ENCODE measurements at regions not wholly inside any gene's neighbourhood (a gene's known extent, or its start where the extent isn't known, plus 50 kb on each side); places are given as distances from the start of the nearest gene placed in this dataset.

- TF ChIP-seq, protein P1, sequence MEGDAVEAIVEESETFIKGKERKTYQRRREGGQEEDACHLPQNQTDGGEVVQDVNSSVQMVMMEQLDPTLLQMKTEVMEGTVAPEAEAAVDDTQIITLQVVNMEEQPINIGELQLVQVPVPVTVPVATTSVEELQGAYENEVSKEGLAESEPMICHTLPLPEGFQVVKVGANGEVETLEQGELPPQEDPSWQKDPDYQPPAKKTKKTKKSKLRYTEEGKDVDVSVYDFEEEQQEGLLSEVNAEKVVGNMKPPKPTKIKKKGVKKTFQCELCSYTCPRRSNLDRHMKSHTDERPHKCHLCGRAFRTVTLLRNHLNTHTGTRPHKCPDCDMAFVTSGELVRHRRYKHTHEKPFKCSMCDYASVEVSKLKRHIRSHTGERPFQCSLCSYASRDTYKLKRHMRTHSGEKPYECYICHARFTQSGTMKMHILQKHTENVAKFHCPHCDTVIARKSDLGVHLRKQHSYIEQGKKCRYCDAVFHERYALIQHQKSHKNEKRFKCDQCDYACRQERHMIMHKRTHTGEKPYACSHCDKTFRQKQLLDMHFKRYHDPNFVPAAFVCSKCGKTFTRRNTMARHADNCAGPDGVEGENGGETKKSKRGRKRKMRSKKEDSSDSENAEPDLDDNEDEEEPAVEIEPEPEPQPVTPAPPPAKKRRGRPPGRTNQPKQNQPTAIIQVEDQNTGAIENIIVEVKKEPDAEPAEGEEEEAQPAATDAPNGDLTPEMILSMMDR (IDR thresholded peaks at IDR 0.05): no peak
- Mint-ChIP-seq H3K4me1 (ENCODE audit: low read depth) (no peaks in the 10 kb centered on the region), H3K9me3 (no peaks in the 10 kb centered on the region), H3K27me3 (no peaks in the 10 kb centered on the region), H3K27ac (no peak overlapping the region), H3K36me3 (ENCODE audit: low read depth) (no peaks in the 10 kb centered on the region), H3K4me3 (no peak overlapping the region)
- no peaks in the 10 kb centered on the region for H3K27me3 ChIP-seq (ENCODE audit: control insufficient read depth in 1 of 2, insufficient read depth in 2 of 2, low read length in 2 of 2)
- no peak overlapping the region for H3K27ac ChIP-seq (ENCODE audit: low read depth in 1 of 2, low read length in 2 of 2)
- no peaks in the 10 kb centered on the region for H3K4me1 ChIP-seq (ENCODE audit: insufficient read depth, low read length)
- H3K36me3 ChIP-seq (ENCODE audit: insufficient read depth, low read length): no peaks in the 10 kb centered on the region
- H3K4me3 ChIP-seq (ENCODE audit: low read length): no peak overlapping the region
- ChIA-PET POLR2A (interaction anchor here (0.9 kb wide), 1 partner anchor 9 kb away, joined by 4 read pairs; no protein-coding TSS in a partner anchor), CTCF (interaction anchor here (1.2 kb wide), 1 partner anchor 15 kb away, joined by 3 read pairs; no protein-coding TSS in a partner anchor)
- no peak for ATAC-seq (ENCODE audit: poor library complexity)
- H3K9me3 ChIP-seq (ENCODE audit: control insufficient read depth in 1 of 2, insufficient read depth in 1 of 2, low read length in 2 of 2): no peaks in the 10 kb centered on the region
- no peak for DNase-seq
- intact Hi-C loops (cut with DNase I, micrococcal nuclease): loop anchor here in 1 of 2 experiments (10.0 kb wide), 1 partner anchor 587 kb away; no protein-coding TSS in a partner anchor
Measured at GRCh38 chr2:160912276-160912675, 248.0 kb upstream of the TANK start.

- no peaks in the 10 kb centered on the region for H3K9me3 ChIP-seq (ENCODE audit: control insufficient read depth in 1 of 2, insufficient read depth in 1 of 2, low read length in 2 of 2)
- Mint-ChIP-seq H3K36me3 (ENCODE audit: low read depth) (no peaks in the 10 kb centered on the region), H3K9me3 (no peaks in the 10 kb centered on the region), H3K4me3 (no peak overlapping the region), H3K4me1 (ENCODE audit: low read depth) (no peaks in the 10 kb centered on the region), H3K27ac (no peak overlapping the region), H3K27me3 (no peaks in the 10 kb centered on the region)
- intact Hi-C loops (cut with DNase I, micrococcal nuclease): loop anchor here in 1 of 2 experiments (10.0 kb wide), 1 partner anchor 589 kb away; no protein-coding TSS in a partner anchor
- no peaks in the 10 kb centered on the region for H3K36me3 ChIP-seq (ENCODE audit: insufficient read depth, low read length)
- ChIA-PET POLR2A (no interaction called here), CTCF (no interaction called here)
- H3K4me1 ChIP-seq (ENCODE audit: insufficient read depth, low read length): no peaks in the 10 kb centered on the region
- ATAC-seq (ENCODE audit: poor library complexity) (no peak), DNase-seq (no peak)
- no peaks in the 10 kb centered on the region for H3K27me3 ChIP-seq (ENCODE audit: control insufficient read depth in 1 of 2, insufficient read depth in 2 of 2, low read length in 2 of 2)
- TF ChIP-seq, protein P1 (IDR thresholded peaks at IDR 0.05): no peak
- no peak overlapping the region for H3K4me3 ChIP-seq (ENCODE audit: low read length)
- no peak overlapping the region for H3K27ac ChIP-seq (ENCODE audit: low read depth in 1 of 2, low read length in 2 of 2)
Measured at GRCh38 chr2:160913323-160913722, 246.9 kb upstream of the TANK start.

DNA sequence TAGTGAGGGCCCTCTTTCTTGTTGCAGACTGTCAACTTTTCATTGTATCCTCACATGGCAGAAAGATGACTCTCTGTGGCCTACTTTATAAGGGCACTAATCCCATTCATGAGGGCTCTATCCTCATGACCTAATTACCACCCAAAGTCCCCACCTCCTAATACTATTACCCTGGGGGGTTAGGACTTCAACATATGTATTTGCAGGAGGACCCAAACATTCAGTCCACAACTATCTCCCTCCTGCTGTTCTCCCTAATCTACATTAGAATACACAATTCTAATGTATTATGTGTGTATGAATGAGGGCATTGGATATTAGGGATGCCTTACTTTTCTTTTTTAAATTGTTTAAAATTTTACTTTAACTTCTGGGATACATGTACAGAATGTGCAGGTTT is 246.0 kb upstream of the TANK start:
- H3K27me3 Mint-ChIP-seq: no peaks in the 10 kb centered on the region
- H3K36me3 ChIP-seq (ENCODE audit: insufficient read depth, low read length): no peaks in the 10 kb centered on the region
- H3K27me3 ChIP-seq (ENCODE audit: control insufficient read depth in 1 of 2, insufficient read depth in 2 of 2, low read length in 2 of 2): no peaks in the 10 kb centered on the region
- intact Hi-C loops (cut with DNase I, micrococcal nuclease): loop anchor here in 1 of 2 experiments (10.0 kb wide), 1 partner anchor 589 kb away; no protein-coding TSS in a partner anchor
- ChIA-PET CTCF (no interaction called here), POLR2A (no interaction called here)
- DNase-seq (no peak), ATAC-seq (ENCODE audit: poor library complexity) (no peak)
- H3K27ac ChIP-seq (ENCODE audit: low read depth in 1 of 2, low read length in 2 of 2): no peak overlapping the region
- no peaks in the 10 kb centered on the region for H3K9me3 Mint-ChIP-seq
- TF ChIP-seq, protein P1 (IDR thresholded peaks at IDR 0.05): no peak
- H3K9me3 ChIP-seq (ENCODE audit: control insufficient read depth in 1 of 2, insufficient read depth in 1 of 2, low read length in 2 of 2): no peaks in the 10 kb centered on the region
- no peak overlapping the region for H3K4me3 Mint-ChIP-seq
- no peaks in the 10 kb centered on the region for H3K4me1 ChIP-seq (ENCODE audit: insufficient read depth, low read length)
- H3K36me3 Mint-ChIP-seq (ENCODE audit: low read depth): no peaks in the 10 kb centered on the region
- no peak overlapping the region for H3K27ac Mint-ChIP-seq
- H3K4me1 Mint-ChIP-seq (ENCODE audit: low read depth): no peaks in the 10 kb centered on the region
- H3K4me3 ChIP-seq (ENCODE audit: low read length): no peak overlapping the region
